ENCODE measurements at regions not wholly inside any gene's neighbourhood (a gene's known extent, or its start where the extent isn't known, plus 50 kb on each side); places are given as distances from the start of the nearest gene placed in this dataset.
A peak's percentile ranks its signal among the peaks of the same experiment; 100 is the strongest.
"Not testable (repeated sequence)": the region's sequence is repeated elsewhere in the genome, so short reads cannot be mapped to it uniquely, and the experiment has no call there.

DNA sequence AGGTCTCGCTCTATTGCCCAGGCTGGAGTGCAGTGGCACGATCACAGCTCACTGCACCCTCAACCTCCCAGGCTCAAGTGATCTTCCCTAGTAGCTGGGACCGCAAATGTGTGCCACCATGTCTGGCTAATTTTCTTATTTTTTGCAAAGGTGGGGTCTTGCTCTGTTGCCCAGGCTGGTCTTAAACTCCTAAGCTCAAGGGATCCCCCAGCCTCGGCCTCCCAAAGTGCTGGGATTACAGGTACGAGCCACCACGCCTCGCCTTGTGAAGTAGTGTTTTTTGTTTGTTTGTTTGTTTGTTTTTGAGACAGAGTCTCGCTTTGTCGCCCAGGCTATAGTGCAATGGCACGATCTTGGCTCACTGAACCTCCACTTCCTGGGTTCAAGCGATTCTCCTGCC is 125.5 kb downstream of the HAUS1 start:
- DNase-seq (ENCODE audit: low spot score): not testable (repeated sequence)

DNA sequence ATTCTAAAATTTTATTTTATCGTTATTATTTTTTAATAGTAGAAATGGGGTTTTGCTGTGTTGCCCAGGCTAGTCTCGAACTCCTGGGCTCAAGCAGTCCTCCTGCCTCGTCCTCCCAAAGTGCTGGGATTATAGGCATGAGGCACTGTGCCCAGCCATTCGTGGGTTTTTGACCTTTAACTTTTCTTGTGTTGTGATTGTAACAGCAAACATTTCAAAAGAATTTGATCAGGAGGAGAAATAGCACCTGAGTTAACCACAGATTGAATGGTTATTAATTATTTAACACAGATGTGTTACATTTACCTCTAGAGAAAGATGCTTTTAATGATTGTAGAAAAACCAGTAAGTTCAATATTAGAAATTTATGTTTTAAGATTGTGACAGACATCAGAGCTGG is 132.0 kb downstream of the HAUS1 start:
- DNase-seq (ENCODE audit: low spot score): no peak

DNA sequence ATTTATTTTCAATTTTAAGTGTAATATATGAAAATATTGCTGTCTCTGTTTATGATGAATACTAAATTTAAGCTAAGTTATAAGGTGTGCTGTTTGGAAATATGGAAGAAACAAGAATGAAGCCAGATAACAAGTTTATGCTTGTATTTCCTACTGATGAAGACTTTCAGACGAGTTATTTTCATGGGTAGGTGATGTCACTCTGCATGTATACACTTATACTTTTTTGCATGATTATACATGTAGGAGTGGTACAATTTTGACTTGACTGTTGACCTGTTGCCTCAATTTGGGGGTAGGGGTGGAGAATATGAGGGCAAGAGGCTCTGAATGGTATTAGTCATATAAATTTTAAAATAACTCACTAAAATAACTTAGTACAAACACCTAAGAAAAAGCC is 133.7 kb downstream of the HAUS1 start:
- no peak for DNase-seq (ENCODE audit: low spot score)

DNA sequence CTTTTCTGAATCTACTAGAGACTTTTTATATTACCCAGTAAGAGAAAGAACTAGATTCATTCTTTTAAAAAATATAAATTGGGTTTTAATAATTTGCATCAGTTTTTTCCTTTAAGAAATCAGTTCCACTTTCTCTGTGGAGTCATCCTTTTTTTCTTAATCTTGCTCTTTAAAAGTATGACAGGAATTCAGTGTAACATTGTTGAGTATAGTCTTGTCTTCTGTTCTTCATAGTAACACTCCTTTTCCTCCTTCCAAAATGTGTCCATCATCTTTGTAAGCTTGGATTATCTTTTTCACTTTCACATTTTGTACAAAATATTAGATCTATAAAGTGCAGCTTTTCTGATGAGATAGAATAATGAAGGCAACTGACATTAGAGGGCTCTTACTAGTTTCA is 135.4 kb downstream of the HAUS1 start:
- DNase-seq (ENCODE audit: low spot score): no peak

DNA sequence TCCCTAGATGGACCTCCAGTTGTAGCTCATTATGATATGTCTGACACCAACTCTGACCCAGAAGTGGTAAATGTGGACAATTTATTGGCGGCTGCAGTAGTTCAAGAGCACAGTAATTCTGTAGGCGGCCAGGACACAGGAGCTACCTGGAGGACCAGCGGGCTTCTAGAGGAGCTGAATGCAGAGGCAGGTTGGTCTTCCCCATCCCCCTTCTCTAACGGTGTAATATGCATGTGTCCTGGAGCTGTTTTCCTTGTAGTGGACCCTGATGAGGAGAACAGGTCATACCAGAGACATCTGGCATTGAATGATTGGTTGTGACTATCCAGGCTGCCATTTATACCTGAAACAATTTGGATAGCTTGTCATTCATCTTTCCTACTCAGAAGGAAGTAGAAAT is 135.8 kb downstream of the HAUS1 start:
- no peak for DNase-seq (ENCODE audit: low spot score)

DNA sequence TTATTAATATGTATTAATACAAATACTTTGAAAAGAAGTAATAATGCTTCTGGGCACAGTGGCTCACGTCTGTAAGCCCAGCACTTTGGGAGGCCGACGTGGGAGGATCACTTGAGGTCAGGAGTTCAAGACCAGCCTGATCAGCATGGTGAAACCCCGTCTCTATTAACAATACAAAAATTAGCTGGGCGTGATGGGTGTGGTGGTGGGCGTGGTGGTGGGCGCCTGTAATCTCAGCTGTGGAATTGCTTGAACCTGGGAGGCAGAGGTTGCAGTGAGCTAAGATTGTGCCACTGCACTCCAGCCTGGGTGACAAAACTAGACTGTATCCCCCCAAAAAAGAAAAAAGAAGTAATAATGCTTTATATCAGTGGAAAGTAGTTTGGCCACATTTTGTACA is 137.2 kb downstream of the HAUS1 start:
- not testable (repeated sequence) for DNase-seq (ENCODE audit: low spot score)

DNA sequence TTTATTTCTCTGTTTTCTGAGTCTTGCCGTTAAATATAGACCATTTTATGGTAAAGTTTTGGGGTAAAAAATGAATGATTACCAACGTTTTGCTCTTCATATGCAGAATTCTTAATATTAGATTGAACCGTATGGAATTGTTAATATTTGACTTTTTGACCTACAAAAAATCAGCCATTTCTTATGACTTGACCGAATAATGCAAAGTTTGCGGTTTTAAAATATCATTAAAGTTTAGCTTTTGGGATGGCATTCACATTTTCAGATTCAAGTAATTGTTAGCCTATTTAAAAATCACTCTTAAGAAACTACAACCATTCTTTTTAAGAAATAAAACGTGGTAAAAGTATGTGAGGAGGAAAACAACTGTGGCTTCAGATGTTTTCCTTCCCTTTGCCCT is 138.0 kb downstream of the HAUS1 start:
- no peak for DNase-seq (ENCODE audit: low spot score)

DNA sequence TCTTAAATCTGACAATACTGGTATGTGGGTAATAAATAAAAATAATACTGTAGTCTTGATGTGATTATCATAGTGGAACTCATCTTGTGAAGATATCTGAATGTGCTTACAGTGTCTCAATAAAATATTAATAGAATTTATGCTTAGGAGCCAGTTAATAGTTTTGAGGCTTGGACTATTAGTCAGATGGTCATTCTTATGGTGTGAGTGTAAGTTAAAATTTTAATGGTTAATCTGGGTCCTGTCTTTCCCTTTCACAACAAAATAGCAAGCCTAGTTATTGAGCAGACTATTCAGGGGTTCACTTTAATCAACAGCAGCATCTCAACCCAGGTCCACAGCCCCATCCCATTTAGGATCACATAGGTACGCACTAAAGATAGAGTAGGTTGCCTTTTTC is 138.9 kb downstream of the HAUS1 start:
- no peak for DNase-seq (ENCODE audit: low spot score)

DNA sequence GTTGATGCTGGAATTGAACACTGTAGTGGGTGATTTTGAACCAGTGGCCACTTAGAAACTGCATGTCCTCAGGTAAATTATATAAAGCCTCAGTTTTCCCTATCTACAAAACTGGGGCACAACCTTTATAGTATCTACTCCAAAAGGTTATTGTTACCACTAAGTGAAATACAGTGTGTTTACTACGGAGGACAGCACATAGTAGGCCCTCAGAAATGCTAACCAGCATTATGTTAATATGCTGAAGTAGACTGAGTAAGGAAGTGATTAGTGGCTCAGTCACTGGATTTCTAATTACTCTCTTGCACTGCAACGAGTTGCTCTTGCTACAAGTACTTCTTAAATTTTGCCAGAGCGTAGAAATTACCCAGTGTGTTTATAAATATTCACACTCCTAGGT is 139.5 kb downstream of the HAUS1 start:
- no peak for DNase-seq (ENCODE audit: low spot score)

DNA sequence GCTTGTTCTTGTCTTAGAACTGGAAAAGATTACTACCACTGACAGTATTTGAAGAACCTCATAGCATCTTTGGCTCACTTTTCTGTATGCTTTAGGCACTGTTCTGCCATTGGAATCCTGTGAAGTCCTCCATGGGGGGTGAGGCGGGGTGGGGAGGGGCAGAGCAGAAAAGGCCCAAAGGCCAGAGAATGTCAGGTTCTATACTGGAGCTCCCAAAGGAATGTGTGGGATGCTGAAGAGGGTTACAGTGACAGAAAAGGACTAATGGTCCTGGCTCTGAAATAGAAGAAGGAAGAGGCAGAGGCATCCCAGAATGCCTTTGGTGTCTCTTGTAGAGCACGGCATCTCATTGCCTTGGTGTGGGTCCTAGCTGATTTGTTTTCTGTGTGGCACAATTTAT is 141.9 kb downstream of the HAUS1 start:
- DNase-seq (ENCODE audit: low spot score): no peak

DNA sequence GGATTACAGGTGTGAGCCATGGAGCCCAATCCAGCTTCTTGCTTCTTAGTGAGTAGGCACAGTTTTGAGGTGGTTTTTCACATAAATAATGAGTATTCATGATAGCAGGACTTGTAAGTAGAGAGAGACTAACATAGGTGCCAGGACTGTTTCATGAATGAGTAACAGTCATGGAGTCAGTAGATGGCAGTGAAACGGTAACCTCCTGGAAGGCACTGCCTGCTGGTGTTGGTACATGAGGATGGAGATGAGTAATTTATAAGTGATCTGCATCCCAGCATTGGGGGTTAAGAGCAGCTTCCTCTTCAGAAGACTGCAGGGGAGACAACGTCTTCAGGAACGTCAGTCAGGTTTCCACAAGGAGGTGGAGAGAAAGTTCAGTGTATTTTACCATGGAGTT is 143.8 kb downstream of the HAUS1 start:
- DNase-seq (ENCODE audit: low spot score): no peak

DNA sequence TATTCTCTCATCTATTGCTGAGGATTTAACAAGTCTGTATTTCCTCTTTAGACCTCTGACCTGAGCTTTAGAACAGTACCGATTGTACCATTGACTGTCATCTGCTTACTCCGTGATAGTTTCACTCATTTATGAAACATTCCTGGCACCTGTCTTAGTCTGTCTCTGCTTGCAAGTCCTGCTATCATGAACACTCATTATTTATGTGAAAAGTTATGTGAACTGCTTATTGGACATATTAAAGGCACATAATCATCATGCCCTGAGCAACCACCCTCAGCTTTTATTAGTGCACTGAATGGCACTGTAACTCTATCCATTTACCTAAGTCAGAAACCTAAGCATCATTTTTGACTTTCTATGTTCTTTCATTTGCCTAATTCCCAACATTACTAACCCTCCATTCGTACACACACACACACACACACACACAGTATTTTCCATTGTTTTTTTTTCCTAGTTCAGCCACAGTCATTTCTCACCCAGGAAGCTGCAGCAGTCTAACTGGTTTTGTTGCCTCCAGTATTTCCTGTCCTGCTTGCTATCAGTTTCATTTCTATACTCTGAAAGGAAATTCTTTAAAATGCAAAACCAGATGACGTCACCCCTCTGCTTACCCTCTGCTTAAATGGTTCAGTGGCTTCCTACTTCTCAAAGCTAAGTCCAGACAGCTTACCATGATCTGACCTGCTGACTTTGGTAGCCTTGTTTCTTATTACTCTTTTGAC is 146.1 kb downstream of the HAUS1 start:
- DNase-seq (ENCODE audit: low spot score): peak; percentile 71

DNA sequence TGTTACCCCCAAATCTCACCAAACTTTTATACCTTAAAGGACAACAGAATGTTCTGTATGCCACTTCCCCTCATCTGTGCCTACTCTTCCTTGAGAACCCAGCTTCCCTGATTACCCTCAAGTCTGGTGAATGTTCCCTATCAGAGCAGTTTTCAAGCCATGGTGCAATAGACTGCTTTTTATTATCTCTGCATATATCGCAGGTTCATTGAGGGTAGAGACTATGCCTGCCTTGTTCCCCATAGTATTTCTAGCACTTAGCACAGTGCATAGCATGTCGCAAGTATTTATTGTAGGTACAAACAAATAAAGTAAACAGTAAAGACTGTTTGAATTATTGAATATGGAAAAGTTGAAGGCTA is 146.6 kb downstream of the HAUS1 start:
- DNase-seq (ENCODE audit: low spot score): no peak

DNA sequence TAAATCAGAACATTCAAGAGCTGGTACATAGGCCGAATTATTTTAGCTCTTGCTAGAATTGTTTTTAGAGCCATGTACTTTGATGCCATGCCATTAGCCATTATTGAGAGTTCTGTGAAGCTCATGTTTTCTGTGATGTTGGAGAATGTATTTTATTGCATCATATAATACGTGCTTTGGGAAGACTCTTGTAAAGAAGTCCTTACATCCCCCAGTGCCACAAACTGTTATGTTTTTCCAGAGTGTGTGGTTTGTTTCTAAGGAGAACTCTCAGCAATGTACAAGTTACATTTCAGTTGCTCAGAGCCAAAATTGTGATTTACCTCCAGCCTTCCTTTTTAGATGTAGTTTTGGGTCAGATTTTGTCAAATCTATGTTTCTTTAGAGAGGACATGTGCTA is 148.6 kb downstream of the HAUS1 start:
- no peak for DNase-seq (ENCODE audit: low spot score)

DNA sequence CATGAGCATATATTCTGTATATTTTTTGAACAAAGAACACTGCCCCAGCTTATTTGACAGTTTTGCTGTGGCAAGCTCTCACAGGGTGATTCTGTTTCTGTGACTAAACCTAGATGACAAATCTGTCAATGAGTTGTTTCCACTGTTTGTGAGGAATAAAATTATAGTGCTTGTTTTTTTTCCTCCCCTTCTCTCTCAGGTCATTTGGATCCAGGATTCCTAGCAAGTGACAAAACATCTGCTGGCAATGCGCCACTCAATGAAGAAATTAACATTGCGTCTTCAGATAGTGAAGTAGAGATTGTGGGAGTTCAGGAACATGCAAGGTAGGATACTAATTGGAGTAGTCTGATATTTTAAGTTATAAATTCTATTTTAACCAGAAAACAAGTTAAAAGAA is 149.3 kb downstream of the HAUS1 start:
- no peak for DNase-seq (ENCODE audit: low spot score)

DNA sequence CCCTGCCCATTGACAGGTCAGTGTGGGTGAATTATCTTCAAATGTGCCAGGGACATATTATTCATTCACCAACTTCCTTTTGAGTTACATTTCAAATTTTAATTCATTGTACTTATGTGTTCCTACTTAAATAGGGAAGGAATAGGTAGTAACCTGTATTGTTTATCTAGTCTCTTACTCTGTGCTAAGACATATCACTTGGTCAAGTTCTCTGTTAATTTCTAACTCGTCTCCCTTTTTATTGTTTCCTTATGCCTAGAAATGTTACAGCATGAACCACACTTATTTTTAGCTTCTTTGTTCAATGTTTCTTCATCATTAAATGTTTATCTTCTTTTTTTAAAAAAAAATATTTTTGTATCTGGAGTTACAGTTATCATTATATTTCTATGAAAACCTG is 151.9 kb downstream of the HAUS1 start:
- no peak for DNase-seq (ENCODE audit: low spot score)

DNA sequence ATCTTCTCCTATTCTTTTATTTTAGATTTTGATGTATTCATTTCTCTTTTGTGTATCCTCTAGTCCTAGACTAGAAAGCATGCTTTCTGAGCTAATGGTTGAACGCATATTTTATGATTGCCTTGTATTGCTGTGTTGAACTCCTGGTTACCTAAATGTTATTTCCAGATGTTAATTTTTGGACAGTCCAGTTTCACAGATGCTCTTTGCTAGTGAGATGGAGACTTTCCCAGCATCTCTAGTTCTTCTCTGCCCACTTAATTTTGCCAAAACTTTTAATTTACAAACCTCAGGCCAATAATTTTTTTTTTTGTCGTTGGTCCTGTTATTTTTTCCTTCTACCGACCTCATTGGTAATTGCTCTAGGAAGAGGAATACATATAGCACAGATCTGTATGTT is 153.2 kb downstream of the HAUS1 start:
- no peak for DNase-seq (ENCODE audit: low spot score)

DNA sequence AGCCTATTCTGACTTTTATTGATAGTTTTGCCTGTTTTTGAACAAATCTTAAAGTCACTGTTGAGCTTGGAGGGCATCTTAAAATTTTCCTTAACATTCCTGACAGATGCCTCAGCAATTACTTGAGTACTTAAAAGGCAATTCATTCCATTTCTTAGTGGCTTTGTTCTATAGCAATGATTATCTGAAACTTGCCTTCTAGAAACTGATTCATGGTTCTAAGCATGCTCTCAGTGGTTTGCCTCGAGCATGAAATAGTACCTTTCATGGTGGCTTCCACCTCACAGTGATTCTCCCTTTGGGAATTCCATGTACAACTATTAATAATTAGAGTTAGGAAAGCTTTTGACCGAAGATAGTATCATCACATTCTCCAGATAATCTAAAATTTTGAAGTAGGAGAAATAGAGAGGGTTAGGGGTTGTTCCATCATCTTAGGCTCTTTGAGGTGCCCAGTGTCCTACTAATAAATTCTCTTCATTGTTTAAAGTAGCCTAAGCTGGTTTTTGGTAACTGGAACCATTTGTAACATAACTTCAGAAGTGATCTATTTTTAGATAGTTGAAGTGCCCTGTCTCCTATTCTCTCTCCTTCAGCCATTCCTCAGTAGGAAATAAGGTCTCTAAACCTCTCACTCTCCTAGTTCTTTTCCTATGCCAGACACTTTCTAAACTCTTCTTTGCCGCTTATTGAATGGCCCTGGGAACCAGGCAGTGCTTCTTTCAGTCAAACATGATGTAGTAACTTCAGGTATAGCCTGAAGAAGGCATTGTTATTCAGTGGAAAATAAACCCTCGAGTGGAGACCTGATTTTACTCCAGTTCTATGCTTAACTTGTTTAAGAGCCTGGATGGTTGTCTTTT is 156.1 kb downstream of the HAUS1 start:
- DNase-seq (ENCODE audit: low spot score): no peak

DNA sequence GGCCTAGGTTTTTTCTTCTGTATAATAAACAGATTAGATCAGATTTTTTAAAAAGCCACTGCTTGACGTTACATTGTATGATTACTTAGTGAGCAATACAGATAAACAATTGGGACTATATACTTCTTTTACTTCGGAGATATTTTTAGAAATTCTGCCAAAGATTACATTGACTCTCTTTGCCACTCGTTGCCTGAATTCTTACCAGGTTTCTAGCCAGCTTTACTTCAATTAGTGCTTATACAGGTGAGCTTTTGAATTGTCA is 156.6 kb downstream of the HAUS1 start:
- DNase-seq (ENCODE audit: low spot score): no peak

DNA sequence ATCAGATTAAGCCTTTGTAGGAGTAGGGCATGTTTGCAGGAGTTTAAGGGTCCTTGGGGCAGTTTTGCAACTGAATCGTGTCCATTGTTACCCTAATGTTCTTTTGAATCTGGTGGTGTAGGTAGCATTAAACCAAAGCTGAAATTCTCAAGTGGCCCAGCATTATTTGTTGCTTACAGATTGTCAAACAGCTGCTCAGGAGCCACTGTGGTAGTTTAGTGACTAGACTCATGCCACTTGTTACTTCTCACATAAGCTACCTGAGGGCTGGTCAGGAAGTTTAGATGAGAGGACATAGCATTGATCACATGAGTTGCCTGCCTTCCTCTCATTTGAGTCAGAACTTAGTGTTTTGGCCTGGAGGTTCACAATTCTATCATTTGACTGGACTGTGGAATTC is 157.6 kb downstream of the HAUS1 start:
- DNase-seq (ENCODE audit: low spot score): no peak

DNA sequence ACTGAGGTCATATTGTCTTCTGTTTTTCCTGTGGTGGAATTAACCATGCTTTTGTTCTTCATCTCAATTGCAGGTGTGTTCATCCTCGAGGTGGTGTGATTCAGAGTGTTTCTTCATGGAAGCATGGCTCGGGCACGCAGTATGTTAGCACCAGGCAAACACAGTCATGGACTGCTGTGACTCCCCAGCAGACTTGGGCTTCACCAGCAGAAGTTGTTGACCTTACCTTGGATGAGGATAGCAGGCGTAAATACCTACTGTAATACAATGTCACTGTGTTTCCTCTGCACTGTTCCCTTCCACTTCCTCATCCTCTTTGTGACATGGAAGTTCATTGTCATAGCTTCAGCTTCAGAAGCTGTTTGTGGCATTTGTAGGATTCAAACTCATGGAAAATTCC is 158.7 kb downstream of the HAUS1 start:
- no peak for DNase-seq (ENCODE audit: low spot score)

DNA sequence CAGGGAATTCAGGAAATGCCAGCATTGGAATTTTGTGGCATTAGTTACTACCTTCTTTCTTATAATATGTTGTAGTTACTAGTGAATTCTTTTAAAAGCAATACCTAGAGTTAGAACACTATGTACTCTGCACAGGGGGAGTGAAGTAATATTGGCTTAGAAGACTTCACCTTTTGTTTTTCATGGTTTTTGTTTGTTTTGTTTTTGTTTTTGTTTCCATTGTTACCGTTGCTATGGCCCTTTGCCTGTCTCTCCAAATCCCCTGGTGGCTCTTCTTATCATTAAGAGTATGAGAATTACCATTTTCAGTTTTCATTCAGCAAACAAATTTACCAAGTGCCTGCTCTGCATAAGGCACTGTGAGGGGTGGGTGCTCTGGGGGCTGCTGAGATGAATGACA is 160.1 kb downstream of the HAUS1 start:
- DNase-seq (ENCODE audit: low spot score): no peak

DNA sequence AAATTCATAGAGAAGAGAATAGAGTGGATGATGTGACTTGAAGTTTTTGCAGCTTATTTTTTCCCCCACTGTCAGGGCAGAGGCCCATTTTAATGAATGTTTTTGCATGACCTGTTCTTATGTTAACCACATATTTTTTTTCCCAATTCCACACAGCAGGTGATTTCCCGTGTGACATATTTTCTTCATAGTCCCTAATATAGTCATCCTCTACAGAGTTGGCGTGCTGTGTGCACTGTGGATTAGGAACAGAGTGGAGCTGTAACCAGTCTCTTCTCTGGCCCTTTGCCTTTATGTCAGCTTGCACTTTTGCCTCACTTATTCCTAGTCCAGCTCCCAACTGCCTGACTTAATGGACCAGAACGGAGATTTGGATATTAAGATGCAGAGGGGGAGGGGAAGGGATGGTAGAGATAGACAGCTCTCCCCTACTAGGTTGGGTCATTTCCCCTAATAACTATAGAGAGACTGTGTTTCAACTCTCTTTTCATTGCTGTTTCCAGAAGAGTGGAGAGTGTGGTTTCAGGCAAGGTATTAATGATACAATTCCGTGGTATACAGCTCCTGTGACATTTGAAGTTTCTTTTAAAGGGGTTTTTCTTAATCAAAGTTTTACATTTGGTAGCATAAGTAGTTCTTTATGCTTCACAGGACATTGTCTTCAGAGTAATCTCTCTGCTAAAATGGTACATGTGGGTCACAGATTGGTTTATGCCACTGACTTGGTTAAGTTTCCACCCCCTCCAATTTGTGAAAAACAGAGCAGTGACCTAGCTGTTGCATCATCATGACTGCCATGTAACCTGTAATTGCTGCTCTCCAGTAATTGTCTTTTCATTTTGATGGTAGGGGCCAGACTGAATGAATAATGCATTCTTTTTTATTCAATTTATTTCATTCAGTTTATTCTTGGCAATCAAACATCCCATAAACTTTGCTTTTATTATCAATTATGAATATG is 161.3 kb downstream of the HAUS1 start:
- DNase-seq (ENCODE audit: low spot score): no peak
